A673 (cell line): ENCODE measurements at regions not wholly inside any gene's neighbourhood (a gene's known extent, or its start where the extent isn't known, plus 50 kb on each side); places are given as distances from the start of the nearest gene placed in this dataset.

Source experiments
- BruUV-seq: library from RNA; stranded (reverse); fragments of 400-500 nt; replicated peaks from 2 replicates; lab custom pipeline; 2021; lab: Mats Ljungman, UMichigan
- CTCF ChIA-PET: fragments of 300-600 bp; sonication (Branson Sonifier 250); formaldehyde crosslinking; loops from one replicate; lab custom pipeline; 2022; ENCODE audit warnings: antibody characterized with exemption; lab: Charles Lee
- POLR2A ChIA-PET: fragments of 300-600 bp; sonication (Branson Sonifier 250); formaldehyde crosslinking; loops from one replicate; lab custom pipeline; 2022; ENCODE audit warnings: antibody characterized with exemption; ENCODE audit not compliant: low non-redundant PET; lab: Charles Lee
- DNase-seq: peaks from one replicate; pipeline ENCODE4 v3.0.0-alpha.2; 2015; ENCODE audit warnings: low spot score
- H3K27ac ChIP-seq: fragments of 200-600 bp; sonication (generic); 2 replicates; pipeline ENCODE4 v1.5.1; 2016; ENCODE audit warnings: mixed run types, low read depth, mild to moderate bottlenecking, mixed read lengths, antibody characterized with exemption, low read length; ENCODE audit not compliant: poor library complexity, severe bottlenecking
- H3K27me3 ChIP-seq: fragments of 200-600 bp; sonication (generic); replicated peaks from 2 replicates; pipeline ENCODE4 v1.6.1; 2017; ENCODE audit warnings: mixed run types, low read depth, mild to moderate bottlenecking, mixed read lengths, antibody characterized with exemption, low read length; ENCODE audit not compliant: insufficient read depth, poor library complexity
- H3K36me3 ChIP-seq: fragments of 200-600 bp; sonication (generic); 2 replicates; pipeline ENCODE4 v1.6.1; 2016; ENCODE audit warnings: mixed run types, mild to moderate bottlenecking, mixed read lengths, antibody characterized with exemption, low read length; ENCODE audit not compliant: insufficient read depth, poor library complexity, severe bottlenecking
- H3K4me1 ChIP-seq: fragments of 200-600 bp; sonication (generic); 2 replicates; pipeline ENCODE4 v1.6.1; 2017; ENCODE audit warnings: mixed run types, mild to moderate bottlenecking, mixed read lengths, antibody characterized with exemption, low read length; ENCODE audit not compliant: insufficient read depth, poor library complexity, severe bottlenecking
- H3K4me3 ChIP-seq: fragments of 200-600 bp; sonication (generic); 2 replicates; pipeline ENCODE4 v1.5.1; 2016; ENCODE audit warnings: low read depth, mixed run types, mild to moderate bottlenecking, mixed read lengths, low read length; ENCODE audit not compliant: poor library complexity, severe bottlenecking
- H3K9me3 ChIP-seq: fragments of 200-600 bp; sonication (generic); 2 replicates; pipeline ENCODE4 v1.6.1; 2016; ENCODE audit warnings: mixed run types, low read depth, mild to moderate bottlenecking, mixed read lengths, antibody characterized with exemption, low read length; ENCODE audit not compliant: poor library complexity, severe bottlenecking
- CTCF ChIP-seq: fragments of 300-800, 200-600 bp; sonication (generic); conservative IDR thresholded peaks from 2 replicates; pipeline ENCODE4 v1.5.1; 2017; ENCODE audit warnings: low read depth, mild to moderate bottlenecking, antibody characterized with exemption, low read length, moderate library complexity, mixed read lengths
- EZH2 ChIP-seq: fragments of 200-600 bp; sonication (generic); IDR thresholded peaks from 2 replicates; pipeline ENCODE4 v1.6.1; 2017; ENCODE audit warnings: borderline replicate concordance, low read depth, mild to moderate bottlenecking, mixed read lengths, antibody characterized with exemption, low read length; ENCODE audit not compliant: poor library complexity, severe bottlenecking
- intact Hi-C: fragments of 100-400 bp; cut with micrococcal nuclease; formaldehyde crosslinking; loops from one replicate; pipeline ENCODE4 v1.10.0; 2022; ENCODE audit not compliant: unreplicated experiment

- Histone ChIP-seq H3K4me1 (no peaks in the 10 kb centered on the region), H3K27me3 (no peaks in the 10 kb centered on the region), H3K36me3 (no peaks in the 10 kb centered on the region), H3K27ac (no peak overlapping the region), H3K9me3 (peaks cover 27% of the 10 kb centered on the region), H3K4me3 (no peak overlapping the region)
- no peak for TF ChIP-seq EZH2
- TF ChIP-seq CTCF, result no peak
- BruUV-seq, result no TSS peak
- intact Hi-C loops, result no loop called here
- ChIA-PET POLR2A (no interaction called here), CTCF (no interaction called here)
- no peak for DNase-seq
These were observed 895.9 kb upstream of the DDX18 start for GRCh38 chr2:116918574-116918973.

- CTCF ChIA-PET, result no interaction called here
- Histone ChIP-seq H3K36me3 (no peaks in the 10 kb centered on the region), H3K4me3 (no peak overlapping the region), H3K27ac (no peak overlapping the region), H3K4me1 (no peaks in the 10 kb centered on the region), H3K9me3 (peaks cover 16% of the 10 kb centered on the region), H3K27me3 (no peaks in the 10 kb centered on the region)
- intact Hi-C loops, result no loop called here
- no peak for TF ChIP-seq EZH2
- TF ChIP-seq CTCF, result no peak
- DNase-seq, result no peak
- BruUV-seq, result no TSS peak
- POLR2A ChIA-PET, result no interaction called here
These were observed 892.1 kb upstream of the DDX18 start for GRCh38 chr2:116922414-116922813.

DNA sequence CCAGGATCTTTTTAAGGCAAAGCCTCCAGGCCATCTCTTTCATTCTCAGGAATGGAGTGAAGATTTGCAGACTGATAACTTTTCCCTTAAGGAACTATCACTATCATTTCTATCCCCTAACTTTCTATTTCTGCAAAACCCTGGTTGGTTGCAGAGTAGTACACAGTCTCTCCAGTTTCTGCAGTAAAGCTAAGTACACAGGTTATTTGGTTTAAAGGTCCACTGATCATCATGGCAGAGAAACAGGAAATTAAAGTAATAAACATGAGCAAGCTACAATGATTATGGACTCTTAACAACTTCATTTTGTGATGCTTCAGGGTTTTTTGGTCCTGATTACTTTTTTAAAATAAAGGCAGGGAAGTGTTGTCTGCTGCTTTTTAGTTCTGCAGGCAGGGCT lies 890.0 kb upstream of the DDX18 start:
- Histone ChIP-seq H3K4me1 (no peaks in the 10 kb centered on the region), H3K4me3 (no peak overlapping the region), H3K27me3 (no peaks in the 10 kb centered on the region), H3K9me3 (peaks cover 16% of the 10 kb centered on the region), H3K27ac (no peak overlapping the region), H3K36me3 (no peaks in the 10 kb centered on the region)
- CTCF ChIA-PET, result no interaction called here
- TF ChIP-seq CTCF (no peak), EZH2 (no peak)
- intact Hi-C loops, result no loop called here
- DNase-seq, result no peak
- POLR2A ChIA-PET, result no interaction called here
- no TSS peak for BruUV-seq
